ENCODE measurements at regions not wholly inside any gene's neighbourhood (a gene's known extent, or its start where the extent isn't known, plus 50 kb on each side); places are given as distances from the start of the nearest gene placed in this dataset.

DNA sequence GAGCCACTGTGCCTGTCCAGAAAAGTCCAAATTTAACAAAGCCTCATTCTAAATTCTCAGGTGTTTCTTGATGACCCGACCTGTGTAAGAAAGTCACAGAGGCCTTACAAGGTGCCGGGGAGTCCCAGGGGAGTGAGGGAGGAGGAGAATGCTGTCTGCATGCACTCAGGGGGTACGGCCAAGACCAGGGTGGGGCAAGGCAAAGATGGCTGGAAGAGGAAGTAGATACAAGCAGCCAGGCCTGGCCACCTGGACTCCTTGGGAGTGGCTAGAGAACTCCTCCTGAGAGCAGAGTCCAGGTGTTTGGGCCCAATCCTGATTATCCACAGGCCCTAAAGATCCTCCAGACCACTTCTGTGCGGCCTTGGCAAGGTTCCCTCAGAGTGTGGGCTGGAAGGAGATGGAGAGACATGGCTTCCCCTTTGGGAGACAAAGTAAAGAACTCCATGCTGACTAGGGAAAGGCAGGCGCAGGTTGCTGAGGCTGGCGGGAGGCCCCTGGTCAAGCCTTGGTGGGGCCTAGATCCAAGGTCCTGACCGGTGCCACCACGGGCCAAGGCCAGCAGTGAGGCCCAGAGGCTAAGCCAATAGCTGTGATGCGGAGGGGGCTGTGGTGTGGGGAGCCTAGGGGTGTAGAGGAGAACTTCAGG is 74.7 kb downstream of the COPS8 start:
- TF ChIP-seq, protein P1, sequence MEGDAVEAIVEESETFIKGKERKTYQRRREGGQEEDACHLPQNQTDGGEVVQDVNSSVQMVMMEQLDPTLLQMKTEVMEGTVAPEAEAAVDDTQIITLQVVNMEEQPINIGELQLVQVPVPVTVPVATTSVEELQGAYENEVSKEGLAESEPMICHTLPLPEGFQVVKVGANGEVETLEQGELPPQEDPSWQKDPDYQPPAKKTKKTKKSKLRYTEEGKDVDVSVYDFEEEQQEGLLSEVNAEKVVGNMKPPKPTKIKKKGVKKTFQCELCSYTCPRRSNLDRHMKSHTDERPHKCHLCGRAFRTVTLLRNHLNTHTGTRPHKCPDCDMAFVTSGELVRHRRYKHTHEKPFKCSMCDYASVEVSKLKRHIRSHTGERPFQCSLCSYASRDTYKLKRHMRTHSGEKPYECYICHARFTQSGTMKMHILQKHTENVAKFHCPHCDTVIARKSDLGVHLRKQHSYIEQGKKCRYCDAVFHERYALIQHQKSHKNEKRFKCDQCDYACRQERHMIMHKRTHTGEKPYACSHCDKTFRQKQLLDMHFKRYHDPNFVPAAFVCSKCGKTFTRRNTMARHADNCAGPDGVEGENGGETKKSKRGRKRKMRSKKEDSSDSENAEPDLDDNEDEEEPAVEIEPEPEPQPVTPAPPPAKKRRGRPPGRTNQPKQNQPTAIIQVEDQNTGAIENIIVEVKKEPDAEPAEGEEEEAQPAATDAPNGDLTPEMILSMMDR (conservative IDR thresholded peaks at IDR 0.05; ENCODE audit: control insufficient read depth, insufficient read depth, low read depth, low read length) = no peak
- no peak for DNase-seq (ENCODE audit: low read depth)

DNA sequence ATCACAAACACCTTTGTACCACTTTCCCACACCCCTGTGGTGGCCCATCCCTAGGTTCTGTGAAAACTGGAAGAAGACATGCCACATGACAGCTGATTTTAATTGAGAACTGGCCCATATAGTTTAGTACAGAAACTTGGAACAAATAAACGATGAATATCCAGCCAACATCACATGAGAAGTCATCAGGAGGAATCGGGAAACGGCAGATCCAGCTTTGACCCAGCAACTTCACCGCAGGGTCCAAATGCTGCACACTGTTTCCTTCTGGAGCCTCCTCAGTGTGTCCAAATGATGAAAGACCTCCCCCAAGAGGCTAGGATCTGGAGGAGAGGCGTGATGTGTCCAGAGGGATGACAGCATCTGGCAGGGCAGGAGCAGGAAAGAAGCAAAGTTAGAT is 75.5 kb downstream of the COPS8 start:
- no peak overlapping the region for H3K4me3 ChIP-seq (ENCODE audit: control insufficient read depth, low read depth, low read length)
- DNase-seq (ENCODE audit: low read depth) = peak; percentile 98
- TF ChIP-seq, protein P1 (conservative IDR thresholded peaks at IDR 0.05; ENCODE audit: control insufficient read depth, insufficient read depth, low read depth, low read length) = no peak

More for the DNA sequence above, 74.7 kb downstream of the COPS8 start:
- no peak overlapping the region for H3K4me3 ChIP-seq (ENCODE audit: control insufficient read depth, low read depth, low read length)

DNA sequence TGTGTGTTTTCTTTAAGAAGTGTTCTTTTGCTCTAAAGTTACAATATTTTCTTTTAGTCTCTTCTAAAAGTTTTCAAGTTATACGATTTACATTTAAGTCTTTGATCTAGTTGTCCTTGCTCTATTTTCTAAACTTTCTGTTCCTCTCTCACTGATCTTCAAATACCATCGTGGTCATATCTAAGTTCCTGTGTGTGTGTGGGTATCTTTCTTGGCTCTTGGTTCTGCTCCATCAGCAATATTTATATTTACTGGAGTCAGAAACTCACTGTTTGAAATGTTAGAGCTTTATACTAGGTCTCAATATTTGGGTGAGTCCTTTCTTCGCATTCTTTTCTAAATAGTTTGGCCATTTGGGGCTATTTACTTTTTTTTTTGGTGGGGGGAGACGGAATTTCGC is 77.3 kb downstream of the COPS8 start:
- TF ChIP-seq, protein P1 (conservative IDR thresholded peaks at IDR 0.05; ENCODE audit: control insufficient read depth, insufficient read depth, low read depth, low read length) = no peak
- no peak for DNase-seq (ENCODE audit: low read depth)
- H3K4me3 ChIP-seq (ENCODE audit: control insufficient read depth, low read depth, low read length) = no peak overlapping the region

DNA sequence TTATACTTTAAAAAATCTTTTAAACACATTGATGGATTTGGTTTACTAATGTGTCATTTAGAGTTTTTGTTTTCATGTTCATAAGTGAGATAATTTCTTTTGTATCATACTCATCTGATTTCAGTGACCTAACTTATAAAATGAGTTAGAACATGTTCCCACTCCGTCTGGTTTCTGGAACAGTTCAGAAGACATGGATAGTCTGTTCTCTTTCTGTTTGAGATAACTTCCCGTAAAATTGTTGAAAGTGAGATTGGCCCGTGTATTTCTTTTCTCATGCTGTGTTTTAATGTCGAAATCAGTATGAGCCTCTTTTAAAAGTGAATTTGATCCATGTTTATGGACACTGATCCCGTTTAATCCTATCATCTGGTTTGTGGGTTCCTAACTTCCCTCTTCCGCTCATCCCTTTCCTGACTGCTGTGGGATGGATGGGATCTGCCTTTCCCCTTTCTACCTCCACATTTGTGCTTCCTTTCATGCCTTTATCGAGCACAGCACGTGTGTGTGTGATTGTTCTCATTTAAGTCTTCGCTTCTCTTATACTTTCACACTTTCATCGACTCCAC is 78.9 kb downstream of the COPS8 start:
- no peak for DNase-seq (ENCODE audit: low read depth)
- TF ChIP-seq, protein P1 (conservative IDR thresholded peaks at IDR 0.05; ENCODE audit: control insufficient read depth, insufficient read depth, low read depth, low read length) = no peak
- no peak overlapping the region for H3K4me3 ChIP-seq (ENCODE audit: control insufficient read depth, low read depth, low read length)

DNA sequence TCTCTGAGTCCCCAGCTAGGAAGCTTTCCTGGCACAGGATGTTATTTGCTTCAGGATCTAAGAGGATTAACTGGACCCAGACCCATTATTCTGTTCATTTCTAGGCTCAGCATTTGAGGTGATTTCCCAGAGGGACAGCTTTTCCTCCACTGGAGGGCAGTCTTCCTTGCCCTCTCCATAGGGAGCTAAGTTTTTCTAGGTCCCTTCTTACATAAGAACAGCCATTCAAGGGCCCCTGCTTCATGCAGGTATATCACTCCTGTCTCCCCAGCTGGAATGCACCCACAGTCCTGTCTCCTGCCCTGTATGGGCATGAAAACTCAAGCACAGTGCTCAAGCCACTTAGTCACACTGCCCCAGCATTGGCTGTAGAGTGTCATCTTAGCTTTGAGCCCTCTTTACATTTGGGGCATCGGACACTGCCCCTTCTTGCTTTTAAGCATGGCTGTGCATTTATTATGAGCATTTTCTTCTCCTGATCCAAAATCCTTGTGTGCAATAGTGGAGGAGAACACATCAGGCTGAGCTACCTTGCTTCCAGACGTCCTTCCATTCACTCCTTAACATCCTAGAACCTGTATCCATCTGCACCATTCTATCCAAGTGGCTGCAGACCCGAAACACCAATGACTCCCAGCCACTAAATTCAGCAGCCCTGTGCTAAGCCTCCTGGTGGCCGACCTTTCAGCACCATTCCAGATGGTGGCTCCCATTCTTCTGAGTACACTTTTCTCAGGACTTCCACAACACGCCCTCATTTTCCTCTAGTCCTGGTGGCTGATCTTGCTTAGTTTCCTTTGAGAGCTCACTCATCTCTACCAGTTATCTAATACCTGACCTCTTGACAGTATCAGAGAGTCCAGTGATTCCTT is 80.0 kb downstream of the COPS8 start:
- TF ChIP-seq, protein P1 (conservative IDR thresholded peaks at IDR 0.05; ENCODE audit: control insufficient read depth, insufficient read depth, low read depth, low read length) = peak; percentile 84
- H3K4me3 ChIP-seq (ENCODE audit: control insufficient read depth, low read depth, low read length) = no peak overlapping the region
- DNase-seq (ENCODE audit: low read depth) = peak; percentile 74

DNA sequence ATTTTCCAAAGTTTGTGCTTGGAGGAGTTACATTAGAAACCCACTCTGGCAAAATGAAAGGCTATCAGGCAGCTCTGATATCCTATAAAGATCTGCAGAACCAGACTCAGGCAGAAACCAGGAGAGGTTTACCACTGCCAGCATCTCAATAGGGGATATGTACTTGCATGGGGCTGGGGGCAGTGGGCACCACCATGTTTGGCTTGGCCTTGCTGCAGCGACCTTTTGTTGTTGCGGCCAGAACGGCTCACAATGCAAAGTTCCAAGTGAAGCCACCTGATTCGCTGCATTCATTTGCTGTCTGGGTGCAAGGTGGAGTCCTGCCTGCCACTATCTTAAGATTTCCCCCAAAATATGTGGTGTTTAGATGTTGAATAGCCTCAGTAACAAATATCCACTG is 81.3 kb downstream of the COPS8 start:
- H3K4me3 ChIP-seq (ENCODE audit: control insufficient read depth, low read depth, low read length) = no peak overlapping the region
- DNase-seq (ENCODE audit: low read depth) = no peak
- TF ChIP-seq, protein P1 (conservative IDR thresholded peaks at IDR 0.05; ENCODE audit: control insufficient read depth, insufficient read depth, low read depth, low read length) = no peak

Data from fibroblast of mammary gland (primary cell).